Left lung (tissue), 4 donors: ENCODE measurements at regions not wholly inside any gene's neighbourhood (a gene's known extent, or its start where the extent isn't known, plus 50 kb on each side); places are given as distances from the start of the nearest gene placed in this dataset.

ENCODE experiments used
- ATAC-seq: fragments of 200-7000 bp; cut with Tn5 transposase; one replicate; pipeline ENCODE4 v1.9.1; 2020; ENCODE audit warnings: moderate library complexity
- DNase-seq, 4 donors: peaks; one replicate each; pipeline ENCODE4 v3.0.0-alpha.2; 2013 to 2020
- H3K27ac ChIP-seq, 2 donors: fragments of 200-600 bp; sonication (generic) in 1 of 2; one replicate each; pipeline versions ENCODE4 v1.5.0 to v1.8.0; 2020 to 2021
- H3K27me3 ChIP-seq, 2 donors: fragments of 200-600 bp; sonication (generic) in 1 of 2; one replicate each; pipeline versions ENCODE4 v1.5.0 to v1.8.0; 2020 to 2021
- H3K36me3 ChIP-seq, 2 donors: fragments of 200-600 bp; sonication (generic) in 1 of 2; one replicate each; pipeline versions ENCODE4 v1.5.0 to v1.8.0; 2020 to 2021
- H3K4me1 ChIP-seq, 2 donors: fragments of 200-600 bp; one replicate each; pipeline ENCODE4 v1.8.0; 2021
- H3K4me3 ChIP-seq, 2 donors: fragments of 200-600 bp; sonication (generic) in 1 of 2; one replicate each; pipeline versions ENCODE4 v1.5.0 to v1.8.0; 2020 to 2021; ENCODE audit warnings: mild to moderate bottlenecking in 1 of 2
- H3K9me3 ChIP-seq, 2 donors: fragments of 200-600 bp; sonication (generic) in 1 of 2; one replicate each; pipeline versions ENCODE4 v1.5.0 to v1.8.0; 2020 to 2021
- CTCF ChIP-seq, 2 donors: fragments of 200-600 bp; sonication (generic) in 1 of 2; IDR thresholded peaks; one replicate each; pipeline versions ENCODE4 v1.5.0 to v1.8.0; 2021; ENCODE audit warnings: antibody characterized with exemption in 2 of 2
- intact Hi-C, 2 donors: fragments of 100-400 bp; cut with DNase I; formaldehyde crosslinking; loops; one replicate each; pipeline versions ENCODE4 v1.11.2 to v1.14.2; 2022
- donor health status: DM: no; HTN: yes; CAD: no.
- donor health status: DM: no; HTN: no; CAD: no.

GRCh38 chr18:55142410-55142809 is 183.1 kb upstream of the CCDC68 start:
- Histone ChIP-seq H3K27ac (no peak overlapping the region), H3K4me1 (no peaks in the 10 kb centered on the region), H3K27me3 (no peaks in the 10 kb centered on the region), H3K9me3 (peaks cover 0 to 5% of the 10 kb centered on the region in 2 donors), H3K4me3 (no peak overlapping the region), H3K36me3 (no peaks in the 10 kb centered on the region)
- intact Hi-C loops = no loop called here
- DNase-seq = no peak
- ATAC-seq = no peak
- TF ChIP-seq CTCF (IDR thresholded peaks at IDR 0.05) = no peak

GRCh38 chr18:55141318-55141717 is 182.1 kb upstream of the CCDC68 start:
- intact Hi-C loops = no loop called here

GRCh38 chr18:55139836-55140235 is 180.6 kb upstream of the CCDC68 start:
- no peaks in the 10 kb centered on the region for H3K27me3 ChIP-seq
- no peaks in the 10 kb centered on the region for H3K4me1 ChIP-seq
- intact Hi-C loops = no loop called here
- H3K36me3 ChIP-seq = no peaks in the 10 kb centered on the region
- no peak for DNase-seq
- TF ChIP-seq CTCF (IDR thresholded peaks at IDR 0.05) = no peak
- peaks cover 0 to 5% of the 10 kb centered on the region in 2 donors for H3K9me3 ChIP-seq
- ATAC-seq = no peak
- H3K27ac ChIP-seq = no peak overlapping the region
- no peak overlapping the region for H3K4me3 ChIP-seq

More at GRCh38 chr18:55141318-55141717, 182.1 kb upstream of the CCDC68 start:
- no peaks in the 10 kb centered on the region for H3K4me1 ChIP-seq
- H3K27me3 ChIP-seq = no peaks in the 10 kb centered on the region
- no peak overlapping the region for H3K27ac ChIP-seq
- no peaks in the 10 kb centered on the region for H3K36me3 ChIP-seq
- H3K4me3 ChIP-seq = no peak overlapping the region
- TF ChIP-seq CTCF (IDR thresholded peaks at IDR 0.05) = no peak
- ATAC-seq (no peak), DNase-seq (no peak)
- H3K9me3 ChIP-seq = peaks cover 0 to 5% of the 10 kb centered on the region in 2 donors

- no peak for ATAC-seq
- Histone ChIP-seq H3K27ac (no peak overlapping the region), H3K4me3 (no peak overlapping the region), H3K27me3 (no peaks in the 10 kb centered on the region), H3K4me1 (no peaks in the 10 kb centered on the region), H3K9me3 (peaks cover 0 to 5% of the 10 kb centered on the region in 2 donors), H3K36me3 (no peaks in the 10 kb centered on the region)
- no peak for DNase-seq
- intact Hi-C loops = no loop called here
- no peak for TF ChIP-seq CTCF (IDR thresholded peaks at IDR 0.05)
Measured at GRCh38 chr18:55139307-55139706, 180.0 kb upstream of the CCDC68 start.

- Histone ChIP-seq H3K4me3 (no peak overlapping the region), H3K27ac (no peak overlapping the region), H3K36me3 (no peaks in the 10 kb centered on the region), H3K4me1 (no peaks in the 10 kb centered on the region), H3K27me3 (no peaks in the 10 kb centered on the region), H3K9me3 (peaks cover 0 to under 1% of the 10 kb centered on the region in 2 donors)
- no peak for DNase-seq
- ATAC-seq = no peak
- TF ChIP-seq CTCF (IDR thresholded peaks at IDR 0.05) = no peak
- intact Hi-C loops = no loop called here
Measured at GRCh38 chr18:55138401-55138800, 179.1 kb upstream of the CCDC68 start.
